ACC112 (cell line): ENCODE measurements at regions not wholly inside any gene's neighbourhood (a gene's known extent, or its start where the extent isn't known, plus 50 kb on each side); places are given as distances from the start of the nearest gene placed in this dataset.
"Not testable (repeated sequence)": the region's sequence is repeated elsewhere in the genome, so short reads cannot be mapped to it uniquely, and the experiment has no call there.

ENCODE experiments used
- H2AFZ ChIP-seq: fragments of 200-600 bp; sonication (generic); one replicate; pipeline ENCODE4 v1.6.0; 2017; ENCODE audit warnings: antibody characterized with exemption, low read length; ENCODE audit not compliant: unreplicated experiment
- H3K27ac ChIP-seq: fragments of 200-600 bp; sonication (generic); 2 replicates; pipeline ENCODE4 v1.5.1; 2014; ENCODE audit warnings: low read depth, mild to moderate bottlenecking, antibody characterized with exemption, low read length, moderate library complexity
- H3K27me3 ChIP-seq: fragments of 200-600 bp; sonication (generic); 2 replicates; pipeline ENCODE4 v1.6.1; 2014; ENCODE audit warnings: mild to moderate bottlenecking, antibody characterized with exemption, low read length, moderate library complexity, mixed read lengths; ENCODE audit not compliant: insufficient read depth
- H3K36me3 ChIP-seq: fragments of 200-600 bp; sonication (generic); 2 replicates; pipeline ENCODE4 v1.6.1; 2016; ENCODE audit warnings: mild to moderate bottlenecking, antibody characterized with exemption, low read length, moderate library complexity, mixed read lengths; ENCODE audit not compliant: insufficient read depth
- H3K4me1 ChIP-seq: fragments of 200-600 bp; sonication (generic); one replicate; pipeline ENCODE4 v1.6.1; 2016; ENCODE audit warnings: low read length, mixed read lengths; ENCODE audit not compliant: insufficient read depth, unreplicated experiment, control insufficient read depth
- H3K4me3 ChIP-seq: fragments of 200-600 bp; sonication (generic); 2 replicates; pipeline ENCODE4 v1.5.1; 2014; ENCODE audit warnings: mild to moderate bottlenecking, low read depth, low read length
- H3K79me2 ChIP-seq: fragments of 200-600 bp; sonication (generic); one replicate; pipeline ENCODE4 v1.6.0; 2016; ENCODE audit warnings: low read length; ENCODE audit not compliant: control insufficient read depth, unreplicated experiment, insufficient read depth

DNA sequence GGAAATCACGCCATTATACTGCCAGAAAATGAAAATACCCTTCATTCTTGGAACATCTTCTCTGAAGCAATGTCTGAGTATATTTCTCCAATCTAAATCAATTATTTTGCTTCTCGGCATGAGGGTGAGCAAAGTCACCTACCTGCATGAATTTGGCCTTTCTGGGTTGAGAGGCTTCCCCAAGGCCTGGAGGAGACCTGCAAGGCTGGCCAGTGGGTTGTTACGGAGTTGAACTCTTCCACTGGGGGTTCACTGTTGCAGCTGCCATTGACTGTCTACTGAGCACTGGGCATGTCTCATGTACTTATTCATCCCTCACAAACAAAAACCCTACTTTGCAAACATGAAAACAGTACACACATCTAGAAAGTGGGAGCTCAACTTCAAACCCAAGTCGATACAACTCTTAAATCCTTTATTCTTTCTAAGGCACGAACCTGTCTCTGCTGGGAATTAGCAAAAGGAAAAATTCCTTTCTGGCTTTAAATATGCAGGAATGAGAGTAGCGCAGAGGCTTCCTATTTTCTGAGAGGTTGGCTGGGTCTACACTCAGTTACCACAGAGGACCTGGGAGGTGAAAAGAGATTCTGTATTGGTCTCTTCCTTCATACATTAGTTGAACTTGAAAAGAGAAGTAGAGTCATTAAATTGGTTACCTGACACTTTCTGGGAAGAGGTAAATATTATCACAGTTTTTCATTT is 87.6 kb upstream of the SGK1 start:
- no peaks in the 10 kb centered on the region for H3K4me1 ChIP-seq
- H2AFZ ChIP-seq: no peak overlapping the region
- H3K4me3 ChIP-seq: no peak overlapping the region
- H3K36me3 ChIP-seq: no peaks in the 10 kb centered on the region
- no peaks in the 10 kb centered on the region for H3K79me2 ChIP-seq
- no peak overlapping the region for H3K27ac ChIP-seq
- H3K27me3 ChIP-seq: no peaks in the 10 kb centered on the region

DNA sequence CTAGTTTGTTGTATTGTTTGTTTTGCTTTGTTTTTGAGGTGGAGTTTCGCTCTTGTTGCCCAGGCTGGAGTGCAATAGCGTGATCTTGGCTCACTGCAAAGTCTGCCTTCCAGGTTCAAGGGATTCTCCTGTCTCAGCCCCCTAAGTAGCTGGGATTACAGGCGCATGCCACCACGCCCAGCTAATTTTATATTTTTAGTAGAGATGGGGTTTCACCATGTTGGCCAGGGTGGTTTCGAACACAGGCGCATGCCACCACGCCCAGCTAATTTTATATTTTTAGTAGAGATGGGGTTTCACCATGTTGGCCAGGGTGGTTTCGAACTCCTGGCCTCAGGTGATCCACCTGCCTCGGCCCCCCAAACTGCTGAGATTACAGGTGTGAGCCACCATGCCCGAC is 85.4 kb upstream of the SGK1 start:
- H3K27me3 ChIP-seq, H2AFZ ChIP-seq, H3K36me3 ChIP-seq, H3K4me1 ChIP-seq, H3K79me2 ChIP-seq, H3K27ac ChIP-seq, H3K4me3 ChIP-seq: not testable (repeated sequence)

DNA sequence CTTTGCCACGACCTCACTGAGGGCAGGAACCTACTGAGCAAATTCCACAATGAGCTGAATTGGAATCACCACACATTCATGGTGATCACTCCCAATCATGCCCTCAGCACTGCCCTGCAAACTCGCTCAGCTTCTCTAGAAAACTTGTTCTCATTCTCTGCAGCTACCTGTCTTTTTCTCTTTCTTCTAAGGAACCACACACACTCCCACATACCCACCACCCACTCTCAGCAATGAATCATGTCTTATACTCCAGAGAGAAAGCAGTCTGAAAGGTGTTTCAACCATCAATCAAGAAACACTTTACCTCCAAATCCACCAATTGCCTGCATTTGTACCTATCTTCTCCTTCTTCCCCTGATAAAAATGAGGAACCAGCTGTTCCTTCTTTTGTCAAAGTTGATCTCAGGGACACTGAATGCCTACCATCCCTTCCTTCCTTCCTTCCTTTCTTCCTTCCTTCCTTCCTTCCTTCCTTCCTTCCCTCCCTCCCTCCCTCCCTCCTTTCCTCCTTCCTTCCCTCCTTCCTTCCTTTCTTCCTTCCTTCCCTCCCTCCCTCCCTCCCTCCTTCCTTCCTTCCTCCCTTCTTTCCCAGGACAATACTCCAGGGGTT is 84.6 kb upstream of the SGK1 start:
- Histone ChIP-seq H3K79me2 (no peaks in the 10 kb centered on the region), H3K4me3 (no peak overlapping the region), H3K27me3 (no peaks in the 10 kb centered on the region), H2AFZ (no peak overlapping the region), H3K27ac (no peak overlapping the region), H3K4me1 (no peaks in the 10 kb centered on the region), H3K36me3 (no peaks in the 10 kb centered on the region)

DNA sequence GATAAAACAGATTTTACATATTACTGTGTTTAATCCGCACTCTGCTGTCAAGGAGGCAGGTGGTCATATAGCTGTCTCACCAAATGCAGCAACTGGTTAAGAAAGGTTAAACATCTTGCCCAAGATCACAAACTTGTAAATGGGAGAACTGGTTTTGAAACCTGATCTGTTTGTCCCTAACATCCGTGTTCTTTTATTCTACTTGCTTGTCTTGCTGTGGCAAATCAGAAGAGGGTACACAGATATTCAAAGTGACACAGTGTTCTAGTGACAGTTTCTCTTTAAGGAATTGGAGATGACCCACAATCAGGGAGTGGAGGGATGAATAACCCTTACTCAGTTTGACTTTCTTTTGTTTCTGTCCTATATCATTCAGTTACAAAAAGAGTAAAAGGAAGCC is 83.0 kb upstream of the SGK1 start:
- Histone ChIP-seq H2AFZ (no peak overlapping the region), H3K4me1 (no peaks in the 10 kb centered on the region), H3K27me3 (no peaks in the 10 kb centered on the region), H3K4me3 (no peak overlapping the region), H3K27ac (no peak overlapping the region), H3K36me3 (no peaks in the 10 kb centered on the region), H3K79me2 (no peaks in the 10 kb centered on the region)

DNA sequence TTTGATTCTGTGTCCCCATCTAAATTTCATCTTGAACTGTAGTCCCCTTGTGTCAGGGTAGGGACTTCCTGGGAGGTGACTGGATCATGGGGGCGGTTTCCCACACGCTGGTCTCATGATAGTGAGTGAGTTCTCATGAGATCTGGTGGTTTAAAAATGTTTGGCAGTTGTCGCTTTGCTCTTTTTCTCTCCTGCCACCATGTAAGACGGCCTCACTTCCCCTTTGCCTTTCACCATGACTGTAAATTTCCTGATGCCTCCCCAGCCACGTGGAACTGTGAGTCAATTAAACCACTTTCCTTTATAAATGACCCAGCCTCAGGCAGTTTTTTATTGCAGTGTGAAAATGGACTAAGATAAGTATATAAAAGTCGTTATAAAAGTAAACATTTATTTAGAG is 80.5 kb upstream of the SGK1 start:
- Histone ChIP-seq H3K27me3 (no peaks in the 10 kb centered on the region), H3K79me2 (no peaks in the 10 kb centered on the region), H3K27ac (no peak overlapping the region), H2AFZ (no peak overlapping the region), H3K4me3 (no peak overlapping the region), H3K4me1 (no peaks in the 10 kb centered on the region), H3K36me3 (no peaks in the 10 kb centered on the region)

DNA sequence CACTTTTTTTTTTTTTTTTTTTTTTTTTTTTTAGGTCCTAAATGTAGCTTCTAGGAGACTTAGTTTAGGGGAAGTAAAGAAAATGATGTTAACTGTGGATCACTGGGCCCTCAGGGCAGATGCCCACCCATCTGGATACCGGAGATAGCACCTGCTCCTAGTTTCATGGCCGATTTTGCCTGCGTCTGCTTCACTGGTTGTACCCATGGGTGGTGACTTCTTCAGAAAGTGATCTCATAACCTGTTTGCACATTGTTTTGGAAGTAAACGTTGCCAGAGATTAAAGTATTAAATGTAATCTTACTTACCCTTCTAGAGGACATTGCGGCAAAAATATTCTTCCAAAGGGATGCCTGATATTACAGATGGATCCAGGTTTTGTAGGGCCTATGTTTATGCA is 79.8 kb upstream of the SGK1 start:
- Histone ChIP-seq H3K4me3 (no peak overlapping the region), H3K36me3 (no peaks in the 10 kb centered on the region), H3K4me1 (no peaks in the 10 kb centered on the region), H3K27me3 (no peaks in the 10 kb centered on the region), H3K79me2 (no peaks in the 10 kb centered on the region), H3K27ac (no peak overlapping the region), H2AFZ (no peak overlapping the region)

DNA sequence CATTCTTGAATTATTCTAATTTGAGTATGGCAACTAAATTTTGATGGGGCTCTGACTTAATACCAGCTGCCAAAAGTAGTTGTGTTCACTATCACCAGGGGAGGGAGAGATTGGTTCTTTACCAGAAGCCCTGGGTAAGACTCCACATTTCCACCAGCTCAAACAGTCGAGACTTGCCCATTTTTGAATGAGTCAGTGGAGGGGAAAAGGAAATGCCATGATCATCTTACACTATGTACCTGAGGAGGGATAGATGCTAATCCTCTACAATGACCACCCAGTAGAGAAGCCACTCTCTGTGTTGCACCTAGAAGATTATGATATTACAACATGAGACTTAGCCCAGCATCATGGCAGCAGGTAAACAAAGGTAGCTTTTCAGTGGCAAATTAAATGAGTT is 77.0 kb upstream of the SGK1 start:
- Histone ChIP-seq H3K4me3 (no peak overlapping the region), H3K4me1 (no peaks in the 10 kb centered on the region), H2AFZ (no peak overlapping the region), H3K79me2 (no peaks in the 10 kb centered on the region), H3K36me3 (no peaks in the 10 kb centered on the region), H3K27me3 (no peaks in the 10 kb centered on the region), H3K27ac (no peak overlapping the region)

DNA sequence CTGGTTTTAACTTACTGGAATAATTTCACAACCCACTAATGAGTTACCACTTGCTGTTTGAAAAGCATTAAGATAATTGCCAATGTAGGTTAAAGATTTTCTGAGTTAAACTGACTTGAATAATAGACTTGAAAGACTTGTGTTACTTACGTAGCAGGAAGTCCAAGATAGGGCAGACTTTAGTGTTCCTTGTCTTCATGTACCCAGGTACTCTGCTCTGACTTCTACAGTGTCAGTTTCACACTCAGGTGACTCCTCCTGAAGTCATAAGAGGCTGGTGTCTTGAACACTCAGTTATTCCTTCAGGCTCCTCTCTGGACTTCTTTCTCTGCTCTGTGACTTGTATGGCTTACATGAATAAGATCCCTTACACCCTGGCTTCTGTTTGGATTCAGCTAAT is 76.3 kb upstream of the SGK1 start:
- H3K27ac ChIP-seq: no peak overlapping the region
- H3K36me3 ChIP-seq: no peaks in the 10 kb centered on the region
- no peaks in the 10 kb centered on the region for H3K4me1 ChIP-seq
- H3K4me3 ChIP-seq: no peak overlapping the region
- H2AFZ ChIP-seq: no peak overlapping the region
- no peaks in the 10 kb centered on the region for H3K79me2 ChIP-seq
- no peaks in the 10 kb centered on the region for H3K27me3 ChIP-seq

DNA sequence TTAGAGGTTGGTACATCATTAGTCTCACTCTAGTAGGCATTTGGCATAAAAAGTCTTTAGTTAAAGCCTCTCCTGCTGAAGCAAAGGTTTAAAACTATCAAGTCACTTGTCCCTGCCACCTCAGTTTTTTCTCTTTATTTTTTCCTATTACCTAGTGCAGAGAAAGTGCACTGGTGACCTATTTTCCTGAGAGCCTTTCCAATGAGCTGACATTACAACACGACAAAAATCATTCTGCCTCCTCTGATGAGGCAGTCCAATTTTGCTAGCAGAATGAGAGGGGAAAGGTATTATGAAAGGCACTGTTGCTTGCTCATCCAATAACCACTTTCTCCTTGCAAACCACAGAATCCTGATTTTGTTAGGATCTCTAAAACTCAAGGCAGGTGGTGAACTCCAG is 73.3 kb upstream of the SGK1 start:
- Histone ChIP-seq H3K27me3 (no peaks in the 10 kb centered on the region), H3K4me3 (no peak overlapping the region), H3K36me3 (no peaks in the 10 kb centered on the region), H3K79me2 (no peaks in the 10 kb centered on the region), H3K27ac (no peak overlapping the region), H3K4me1 (no peaks in the 10 kb centered on the region), H2AFZ (no peak overlapping the region)

DNA sequence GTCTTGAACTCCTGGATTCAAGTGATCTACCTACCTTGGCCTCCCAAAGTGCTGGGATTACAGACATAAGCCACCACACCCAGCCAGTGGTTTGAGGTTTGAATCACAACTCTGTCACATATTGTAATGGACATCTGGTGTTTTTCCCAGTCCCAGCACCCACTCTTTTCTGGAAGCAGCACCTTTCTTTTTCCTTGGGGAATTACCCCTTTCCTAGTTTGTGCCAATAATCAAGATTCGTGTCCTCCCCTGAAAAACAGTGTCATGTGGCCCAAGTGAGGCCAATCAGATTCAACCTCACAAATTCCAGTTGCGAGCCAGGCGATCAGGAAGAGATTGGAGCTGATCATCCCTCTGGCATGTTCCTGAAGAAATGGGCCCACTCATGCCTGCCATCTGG is 71.7 kb upstream of the SGK1 start:
- Histone ChIP-seq H3K36me3 (no peaks in the 10 kb centered on the region), H3K79me2 (no peaks in the 10 kb centered on the region), H2AFZ (no peak overlapping the region), H3K4me3 (no peak overlapping the region), H3K27ac (no peak overlapping the region), H3K4me1 (no peaks in the 10 kb centered on the region), H3K27me3 (no peaks in the 10 kb centered on the region)

DNA sequence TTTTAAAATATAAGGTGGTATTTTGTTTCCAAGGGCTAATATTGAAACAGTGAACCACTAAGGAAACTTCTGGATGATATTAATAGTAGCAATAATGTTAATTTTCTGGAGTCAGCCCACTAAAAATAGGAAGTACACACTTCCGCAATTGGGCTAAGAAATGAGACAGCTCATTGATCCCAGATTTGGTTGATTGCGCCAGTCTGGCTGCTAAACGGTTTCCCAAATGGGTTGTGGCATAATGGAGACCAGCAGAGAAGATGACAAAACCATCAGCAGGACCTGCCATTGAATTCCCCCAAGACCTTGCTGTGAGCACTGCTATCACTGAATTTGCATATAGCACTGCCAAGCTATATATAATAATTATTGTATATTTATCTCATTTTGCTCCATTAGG is 71.2 kb upstream of the SGK1 start:
- no peak overlapping the region for H3K4me3 ChIP-seq
- H3K27ac ChIP-seq: no peak overlapping the region
- H3K79me2 ChIP-seq: no peaks in the 10 kb centered on the region
- H2AFZ ChIP-seq: no peak overlapping the region
- H3K36me3 ChIP-seq: no peaks in the 10 kb centered on the region
- H3K27me3 ChIP-seq: no peaks in the 10 kb centered on the region
- H3K4me1 ChIP-seq: no peaks in the 10 kb centered on the region
